T-helper 17 cell (primary cell): ENCODE measurements at regions not wholly inside any gene's neighbourhood (a gene's known extent, or its start where the extent isn't known, plus 50 kb on each side); places are given as distances from the start of the nearest gene placed in this dataset.

Experiments used
- ATAC-seq: fragments of 150-1000 bp; cut with Tn5 transposase; 2 replicates; pipeline ENCODE4 v1.10.0; 2021; ENCODE audit warnings: mild to moderate bottlenecking, moderate library complexity
- DNase-seq, 3 donors: peaks; one replicate each; pipeline versions ENCODE4 v3.0.0 to v3.0.0-alpha.2; 2020 to 2021
- H3K9me3 ChIP-seq: one replicate; pipeline ENCODE4 v1.7.0; 2013; ENCODE audit warnings: low read length, mild to moderate bottlenecking; ENCODE audit not compliant: control insufficient read depth, poor library complexity, severe bottlenecking
- H3K27ac Mint-ChIP-seq: one replicate; pipeline ENCODE4 v1.8.0; 2022; ENCODE audit warnings: mild to moderate bottlenecking, moderate library complexity, mixed read lengths
- H3K27me3 Mint-ChIP-seq: one replicate; pipeline ENCODE4 v1.8.0; 2022; ENCODE audit warnings: mixed read lengths
- H3K36me3 Mint-ChIP-seq: one replicate; pipeline ENCODE4 v1.8.0; 2022; ENCODE audit warnings: low read depth, mixed read lengths
- H3K4me1 Mint-ChIP-seq: one replicate; pipeline ENCODE4 v1.8.0; 2022; ENCODE audit warnings: mild to moderate bottlenecking, mixed read lengths
- H3K4me3 Mint-ChIP-seq: one replicate; pipeline ENCODE4 v1.8.0; 2022; ENCODE audit warnings: mild to moderate bottlenecking, moderate library complexity, mixed read lengths

- H3K27me3 Mint-ChIP-seq: no peaks in the 10 kb centered on the region
Measured at GRCh38 chr12:75683220-75683619, 171.8 kb upstream of the KRR1 start.

GRCh38 chr12:75677522-75677921 lies 166.1 kb upstream of the KRR1 start:
- Mint-ChIP-seq H3K36me3 (no peaks in the 10 kb centered on the region), H3K4me3 (no peak overlapping the region)

More at GRCh38 chr12:75683220-75683619, 171.8 kb upstream of the KRR1 start:
- no peaks in the 10 kb centered on the region for H3K9me3 ChIP-seq
- H3K27ac Mint-ChIP-seq: no peak overlapping the region
- no peak overlapping the region for H3K4me3 Mint-ChIP-seq
- H3K4me1 Mint-ChIP-seq: no peaks in the 10 kb centered on the region
- H3K36me3 Mint-ChIP-seq: no peaks in the 10 kb centered on the region
- ATAC-seq (no peak), DNase-seq (no peak)

GRCh38 chr12:75674393-75674792 lies 163.0 kb upstream of the KRR1 start:
- ATAC-seq (no peak), DNase-seq (no peak)
- Mint-ChIP-seq H3K27ac (no peak overlapping the region), H3K27me3 (no peaks in the 10 kb centered on the region), H3K4me1 (no peaks in the 10 kb centered on the region), H3K4me3 (no peak overlapping the region), H3K36me3 (no peaks in the 10 kb centered on the region)
- H3K9me3 ChIP-seq: no peaks in the 10 kb centered on the region

More at GRCh38 chr12:75677522-75677921, 166.1 kb upstream of the KRR1 start:
- H3K4me1 Mint-ChIP-seq: no peaks in the 10 kb centered on the region
- no peak for ATAC-seq
- DNase-seq: no peak
- no peaks in the 10 kb centered on the region for H3K27me3 Mint-ChIP-seq
- H3K9me3 ChIP-seq: no peaks in the 10 kb centered on the region
- H3K27ac Mint-ChIP-seq: no peak overlapping the region

GRCh38 chr12:75672200-75672599 lies 160.8 kb upstream of the KRR1 start:
- Mint-ChIP-seq H3K36me3 (no peaks in the 10 kb centered on the region), H3K4me3 (no peak overlapping the region), H3K27ac (no peak overlapping the region), H3K4me1 (peaks cover 3% of the 10 kb centered on the region), H3K27me3 (no peaks in the 10 kb centered on the region)
- H3K9me3 ChIP-seq: no peaks in the 10 kb centered on the region
- ATAC-seq: no peak
- DNase-seq: no peak

GRCh38 chr12:75670216-75670615 lies 158.8 kb upstream of the KRR1 start:
- DNase-seq (no peak), ATAC-seq (no peak)
- Mint-ChIP-seq H3K4me3 (no peak overlapping the region), H3K36me3 (no peaks in the 10 kb centered on the region), H3K27ac (no peak overlapping the region), H3K4me1 (peaks cover 5% of the 10 kb centered on the region), H3K27me3 (no peaks in the 10 kb centered on the region)
- H3K9me3 ChIP-seq: no peaks in the 10 kb centered on the region

GRCh38 chr12:75666939-75667334 lies 155.5 kb upstream of the KRR1 start:
- H3K27me3 Mint-ChIP-seq: no peaks in the 10 kb centered on the region
- peaks cover 5% of the 10 kb centered on the region for H3K4me1 Mint-ChIP-seq
- no peak for ATAC-seq
- H3K4me3 Mint-ChIP-seq: no peak overlapping the region
- H3K27ac Mint-ChIP-seq: no peak overlapping the region
- DNase-seq: no peak
- H3K9me3 ChIP-seq: no peaks in the 10 kb centered on the region
- H3K36me3 Mint-ChIP-seq: no peaks in the 10 kb centered on the region

GRCh38 chr12:75666126-75666938 lies 154.9 kb upstream of the KRR1 start:
- Mint-ChIP-seq H3K36me3 (no peaks in the 10 kb centered on the region), H3K4me1 (peaks cover 5% of the 10 kb centered on the region), H3K27me3 (no peaks in the 10 kb centered on the region), H3K4me3 (no peak overlapping the region), H3K27ac (no peak overlapping the region)
- H3K9me3 ChIP-seq: no peaks in the 10 kb centered on the region
- DNase-seq: no peak
- ATAC-seq: no peak

- H3K4me3 Mint-ChIP-seq: no peak overlapping the region
- H3K36me3 Mint-ChIP-seq: no peaks in the 10 kb centered on the region
- DNase-seq: no peak
- H3K27ac Mint-ChIP-seq: no peak overlapping the region
- ATAC-seq: no peak
- H3K4me1 Mint-ChIP-seq: peaks cover 5% of the 10 kb centered on the region
- H3K9me3 ChIP-seq: no peaks in the 10 kb centered on the region
- no peaks in the 10 kb centered on the region for H3K27me3 Mint-ChIP-seq
Measured at GRCh38 chr12:75665216-75665615, 153.8 kb upstream of the KRR1 start.

GRCh38 chr12:75662511-75663159 lies 151.2 kb upstream of the KRR1 start:
- Mint-ChIP-seq H3K4me3 (no peak overlapping the region), H3K27ac (no peak overlapping the region), H3K4me1 (peaks cover 5% of the 10 kb centered on the region), H3K36me3 (no peaks in the 10 kb centered on the region), H3K27me3 (no peaks in the 10 kb centered on the region)
- no peaks in the 10 kb centered on the region for H3K9me3 ChIP-seq
- DNase-seq: no peak
- no peak for ATAC-seq

- DNase-seq (no peak), ATAC-seq (no peak)
Measured at GRCh38 chr12:75661908-75662307, 150.5 kb upstream of the KRR1 start.

GRCh38 chr12:75660805-75661404 lies 149.5 kb upstream of the KRR1 start:
- ATAC-seq: no peak
- no peaks in the 10 kb centered on the region for H3K36me3 Mint-ChIP-seq
- no peak overlapping the region for H3K27ac Mint-ChIP-seq
- no peak overlapping the region for H3K4me3 Mint-ChIP-seq
- no peak for DNase-seq
- no peaks in the 10 kb centered on the region for H3K9me3 ChIP-seq
- H3K4me1 Mint-ChIP-seq: no peaks in the 10 kb centered on the region
- H3K27me3 Mint-ChIP-seq: no peaks in the 10 kb centered on the region

More at GRCh38 chr12:75661908-75662307, 150.5 kb upstream of the KRR1 start:
- H3K27ac Mint-ChIP-seq: no peak overlapping the region
- H3K27me3 Mint-ChIP-seq: no peaks in the 10 kb centered on the region
- no peak overlapping the region for H3K4me3 Mint-ChIP-seq
- no peaks in the 10 kb centered on the region for H3K4me1 Mint-ChIP-seq
- H3K36me3 Mint-ChIP-seq: no peaks in the 10 kb centered on the region
- H3K9me3 ChIP-seq: no peaks in the 10 kb centered on the region

- H3K9me3 ChIP-seq: no peaks in the 10 kb centered on the region
- Mint-ChIP-seq H3K4me1 (peaks cover 5% of the 10 kb centered on the region), H3K36me3 (no peaks in the 10 kb centered on the region), H3K27ac (no peak overlapping the region), H3K4me3 (no peak overlapping the region), H3K27me3 (no peaks in the 10 kb centered on the region)
- ATAC-seq: no peak
- DNase-seq: no peak
Measured at GRCh38 chr12:75660107-75660530, 148.7 kb upstream of the KRR1 start.

- H3K27me3 Mint-ChIP-seq: no peaks in the 10 kb centered on the region
- H3K9me3 ChIP-seq: no peaks in the 10 kb centered on the region
- no peak overlapping the region for H3K27ac Mint-ChIP-seq
- no peak overlapping the region for H3K4me3 Mint-ChIP-seq
- DNase-seq: no peak
- peaks cover 6% of the 10 kb centered on the region for H3K4me1 Mint-ChIP-seq
- no peaks in the 10 kb centered on the region for H3K36me3 Mint-ChIP-seq
- ATAC-seq: no peak
Measured at GRCh38 chr12:75658901-75659823, 147.8 kb upstream of the KRR1 start.
